ENCODE measurements at regions not wholly inside any gene's neighbourhood (a gene's known extent, or its start where the extent isn't known, plus 50 kb on each side); places are given as distances from the start of the nearest gene placed in this dataset.

DNA sequence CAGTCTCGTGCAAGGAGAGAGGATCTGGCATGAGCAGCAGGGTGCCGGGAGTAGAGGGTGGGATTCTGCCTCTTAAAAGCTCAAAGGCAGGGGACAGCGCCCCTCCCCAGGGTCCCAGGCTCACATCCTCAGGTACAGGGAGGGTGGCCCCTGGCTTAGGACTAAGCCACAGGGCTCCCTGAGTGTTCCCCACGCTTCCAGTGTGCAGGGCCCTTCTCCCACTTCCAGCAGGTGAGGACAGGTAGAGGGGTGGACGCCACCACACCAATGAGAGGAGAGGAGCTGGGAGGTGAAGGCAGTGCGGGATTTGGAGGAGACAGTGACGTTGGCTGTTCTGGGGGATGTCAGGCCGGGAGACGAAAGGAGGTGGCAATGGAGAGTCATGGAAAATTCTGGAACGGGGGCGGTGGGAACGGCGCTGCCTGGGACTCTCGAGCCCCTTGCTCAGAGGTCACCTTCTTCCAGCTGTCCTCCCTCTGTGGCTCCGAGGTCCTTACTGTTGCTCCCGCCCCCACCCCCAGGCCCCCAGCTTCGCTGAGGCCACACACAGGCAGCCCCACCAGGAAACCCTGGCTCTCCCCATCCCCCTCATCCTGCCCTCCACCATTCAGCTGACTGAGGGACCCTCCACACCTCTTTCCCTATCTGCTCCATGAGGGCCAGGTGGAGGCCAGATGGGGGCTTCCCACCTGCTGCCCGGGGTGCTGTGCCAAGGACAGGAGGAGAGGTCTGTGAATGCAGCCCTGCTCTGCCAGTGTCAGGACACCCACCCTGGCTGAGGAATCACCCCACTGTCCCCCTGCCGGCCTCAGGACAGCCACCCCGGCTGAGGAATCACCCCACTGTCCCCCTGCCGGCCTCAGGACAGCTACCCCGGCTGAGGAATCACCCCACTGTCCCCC, 57.7 kb upstream of the ACSF3 start:
- no peak overlapping the region for H3K4me3 ChIP-seq (ENCODE audit: low read length)
- TF ChIP-seq, protein P1, sequence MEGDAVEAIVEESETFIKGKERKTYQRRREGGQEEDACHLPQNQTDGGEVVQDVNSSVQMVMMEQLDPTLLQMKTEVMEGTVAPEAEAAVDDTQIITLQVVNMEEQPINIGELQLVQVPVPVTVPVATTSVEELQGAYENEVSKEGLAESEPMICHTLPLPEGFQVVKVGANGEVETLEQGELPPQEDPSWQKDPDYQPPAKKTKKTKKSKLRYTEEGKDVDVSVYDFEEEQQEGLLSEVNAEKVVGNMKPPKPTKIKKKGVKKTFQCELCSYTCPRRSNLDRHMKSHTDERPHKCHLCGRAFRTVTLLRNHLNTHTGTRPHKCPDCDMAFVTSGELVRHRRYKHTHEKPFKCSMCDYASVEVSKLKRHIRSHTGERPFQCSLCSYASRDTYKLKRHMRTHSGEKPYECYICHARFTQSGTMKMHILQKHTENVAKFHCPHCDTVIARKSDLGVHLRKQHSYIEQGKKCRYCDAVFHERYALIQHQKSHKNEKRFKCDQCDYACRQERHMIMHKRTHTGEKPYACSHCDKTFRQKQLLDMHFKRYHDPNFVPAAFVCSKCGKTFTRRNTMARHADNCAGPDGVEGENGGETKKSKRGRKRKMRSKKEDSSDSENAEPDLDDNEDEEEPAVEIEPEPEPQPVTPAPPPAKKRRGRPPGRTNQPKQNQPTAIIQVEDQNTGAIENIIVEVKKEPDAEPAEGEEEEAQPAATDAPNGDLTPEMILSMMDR (conservative IDR thresholded peaks at IDR 0.05; ENCODE audit: low read length) = no peak
- no peak for DNase-seq (ENCODE audit: low read depth)

GRCh38 chr16:89036776-89037175, 56.9 kb upstream of the ACSF3 start:
- TF ChIP-seq, protein P1 (conservative IDR thresholded peaks at IDR 0.05; ENCODE audit: low read length) = no peak
- no peak for DNase-seq (ENCODE audit: low read depth)
- H3K4me3 ChIP-seq (ENCODE audit: low read length) = no peak overlapping the region

- DNase-seq (ENCODE audit: low read depth) = peak; percentile 16
Measured at GRCh38 chr16:89037261-89038152, 56.1 kb upstream of the ACSF3 start.

GRCh38 chr16:89038221-89038721, 55.4 kb upstream of the ACSF3 start:
- no peak for DNase-seq (ENCODE audit: low read depth)
- TF ChIP-seq, protein P1 (conservative IDR thresholded peaks at IDR 0.05; ENCODE audit: low read length) = no peak
- no peak overlapping the region for H3K4me3 ChIP-seq (ENCODE audit: low read length)

More at GRCh38 chr16:89037261-89038152, 56.1 kb upstream of the ACSF3 start:
- TF ChIP-seq, protein P1 (conservative IDR thresholded peaks at IDR 0.05; ENCODE audit: low read length) = no peak
- no peak overlapping the region for H3K4me3 ChIP-seq (ENCODE audit: low read length)

DNA sequence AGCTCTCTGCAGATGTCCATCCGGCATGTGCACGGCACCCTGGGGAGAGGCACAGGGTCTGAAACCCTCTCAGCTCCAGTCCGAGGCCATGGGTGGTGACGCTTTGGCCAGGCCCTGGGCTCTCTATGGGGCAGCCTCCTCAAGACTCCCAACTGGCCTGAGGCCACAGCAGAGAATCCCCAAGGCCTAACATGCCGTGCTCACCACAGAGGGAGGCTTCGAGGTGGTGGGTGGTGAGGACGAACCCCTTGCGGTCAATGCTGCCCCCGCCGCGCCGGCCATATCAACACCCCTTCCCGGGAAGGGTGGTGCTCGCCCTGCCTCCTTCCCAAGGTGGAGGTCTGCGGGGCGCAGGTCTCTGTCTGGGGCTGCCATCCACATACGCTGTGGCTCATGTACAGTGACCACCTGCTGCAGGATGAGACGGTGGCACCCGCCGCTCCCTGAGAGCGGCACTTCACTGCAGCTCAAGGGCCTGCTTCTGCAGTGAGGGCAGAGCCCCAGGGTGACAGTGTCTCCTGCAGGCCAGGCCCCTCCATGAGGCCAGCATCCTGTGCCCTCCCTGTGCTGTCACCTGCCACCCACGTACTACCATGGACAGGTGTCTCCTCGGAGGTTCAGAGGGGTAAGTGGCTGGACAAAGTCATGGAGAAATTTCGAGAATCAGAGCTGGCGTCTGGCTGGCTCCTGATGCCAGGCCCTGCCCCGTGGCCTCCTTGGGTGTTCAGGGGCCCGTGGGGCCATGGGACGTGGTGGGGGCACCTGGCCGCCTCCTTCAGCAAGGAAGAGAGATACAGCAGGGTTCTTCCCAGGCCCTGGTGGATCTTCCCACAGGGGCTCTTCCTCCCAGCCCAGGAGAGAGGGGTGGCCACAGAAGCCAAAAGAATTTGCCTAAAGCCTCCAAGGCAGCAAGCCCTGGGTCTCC, 54.6 kb upstream of the ACSF3 start:
- TF ChIP-seq, protein P1 (conservative IDR thresholded peaks at IDR 0.05; ENCODE audit: low read length) = no peak
- DNase-seq (ENCODE audit: low read depth) = no peak
- H3K4me3 ChIP-seq (ENCODE audit: low read length) = no peak overlapping the region

DNA sequence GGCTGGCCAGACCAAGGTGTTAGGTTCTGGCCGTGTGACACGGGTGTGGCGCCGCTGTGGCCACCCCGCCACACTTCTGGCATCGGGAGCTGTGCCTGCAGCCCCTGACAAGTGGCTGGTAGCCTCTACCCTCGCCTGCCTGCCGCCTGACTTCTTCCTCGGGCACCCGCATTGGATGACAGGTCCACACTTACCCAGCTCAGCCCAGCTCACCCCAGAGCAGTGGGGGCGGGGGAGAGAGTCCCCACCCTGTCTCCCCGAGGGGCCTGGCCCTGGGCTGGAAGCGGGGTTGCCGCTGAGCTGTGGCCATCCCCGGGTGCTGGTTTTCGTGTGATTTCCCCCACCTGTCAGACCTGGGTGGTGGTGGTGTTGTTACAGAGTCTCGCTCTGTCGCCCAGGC, 53.9 kb upstream of the ACSF3 start:
- no peak overlapping the region for H3K4me3 ChIP-seq (ENCODE audit: low read length)
- no peak for DNase-seq (ENCODE audit: low read depth)
- TF ChIP-seq, protein P1 (conservative IDR thresholded peaks at IDR 0.05; ENCODE audit: low read length) = no peak
